Activated T-cell treated with anti-CD3 and anti-CD28 coated beads, Interleukin-2, amount 50 U/mL, for 72 hours (primary cell): ENCODE measurements at regions not wholly inside any gene's neighbourhood (a gene's known extent, or its start where the extent isn't known, plus 50 kb on each side); places are given as distances from the start of the nearest gene placed in this dataset.
A peak's percentile ranks its signal among the peaks of the same experiment; 100 is the strongest.

Experiments
- ATAC-seq, 2 donors: fragments of 150-1000 bp; cut with Tn5 transposase; replicated peaks in 1 of 2; 2 replicates each; pipeline ENCODE4 v1.10.0; 2021; ENCODE audit warnings: moderate library complexity in 2 of 2, mild to moderate bottlenecking in 1 of 2
- DNase-seq, 2 donors: peaks; one replicate each; pipeline ENCODE4 v3.0.0; 2021 to 2022; ENCODE audit warnings: mixed read lengths in 1 of 2
- H3K27ac Mint-ChIP-seq: one replicate; pipeline ENCODE4 v1.8.0; 2022; ENCODE audit warnings: mild to moderate bottlenecking, moderate library complexity, mixed read lengths
- H3K27me3 Mint-ChIP-seq: one replicate; pipeline ENCODE4 v1.8.0; 2022; ENCODE audit warnings: low read depth, mixed read lengths
- H3K36me3 Mint-ChIP-seq, 2 donors: one replicate each; pipeline ENCODE4 v1.8.0; 2022; ENCODE audit warnings: mixed read lengths in 2 of 2, mild to moderate bottlenecking in 1 of 2; ENCODE audit not compliant: insufficient read depth in 2 of 2
- H3K4me1 Mint-ChIP-seq: one replicate; pipeline ENCODE4 v1.8.0; 2022; ENCODE audit warnings: low read depth, mixed read lengths
- H3K4me3 Mint-ChIP-seq, 2 donors: one replicate each; pipeline ENCODE4 v1.8.0; 2022; ENCODE audit warnings: mild to moderate bottlenecking in 2 of 2, mixed read lengths in 2 of 2, moderate library complexity in 2 of 2
- H3K9me3 Mint-ChIP-seq, 2 donors: one replicate each; pipeline ENCODE4 v1.8.0; 2022; ENCODE audit warnings: mixed read lengths in 2 of 2

DNA sequence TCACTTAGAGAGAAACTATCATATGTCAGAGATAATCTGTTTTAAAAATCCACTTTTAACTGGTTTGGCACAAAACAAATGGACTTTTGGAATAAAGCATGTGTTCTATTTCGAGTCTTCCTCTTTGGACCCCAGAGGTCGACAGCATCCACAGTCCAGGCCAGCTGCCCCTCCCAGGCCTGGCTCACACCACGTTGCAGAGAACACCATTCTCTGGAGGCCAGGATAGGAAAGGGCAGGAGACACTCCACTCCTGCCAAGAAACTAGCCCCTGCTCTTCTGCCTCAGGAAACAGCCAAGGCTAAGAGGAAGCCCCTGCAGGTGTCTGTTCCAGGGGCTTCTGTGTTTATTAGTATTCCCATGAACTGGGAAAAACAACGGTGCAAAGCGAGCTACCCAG is 456.6 kb upstream of the ID2 start:
- no peak overlapping the region for H3K4me3 Mint-ChIP-seq
- no peaks in the 10 kb centered on the region for H3K36me3 Mint-ChIP-seq
- no peaks in the 10 kb centered on the region for H3K9me3 Mint-ChIP-seq
- no peak for ATAC-seq
- peaks cover 11% of the 10 kb centered on the region for H3K4me1 Mint-ChIP-seq
- H3K27ac Mint-ChIP-seq = no peak overlapping the region
- H3K27me3 Mint-ChIP-seq = no peaks in the 10 kb centered on the region
- no peak for DNase-seq

DNA sequence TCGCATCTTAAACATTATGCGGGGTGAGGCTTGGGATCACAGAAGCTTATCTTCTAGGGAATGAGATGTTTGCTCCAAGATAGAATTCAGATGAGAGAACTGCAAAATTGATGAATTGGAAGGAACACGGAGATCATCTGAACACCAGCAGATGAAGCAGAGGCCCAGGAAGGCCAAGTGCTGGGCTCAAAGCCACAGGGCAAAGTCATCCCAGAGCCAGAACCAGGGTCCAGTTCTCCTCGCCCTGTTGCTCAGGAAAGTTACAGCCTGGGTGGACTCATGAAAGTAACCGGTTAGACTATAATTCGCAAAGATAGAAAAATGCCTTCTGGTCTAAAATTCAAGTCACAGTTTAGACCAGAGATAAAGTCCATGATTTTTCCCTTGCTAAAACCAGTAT is 456.1 kb upstream of the ID2 start:
- H3K4me1 Mint-ChIP-seq = peaks cover 16% of the 10 kb centered on the region
- H3K27me3 Mint-ChIP-seq = no peaks in the 10 kb centered on the region
- DNase-seq (no peak), ATAC-seq (no peak)
- H3K27ac Mint-ChIP-seq = no peak overlapping the region
- no peak overlapping the region for H3K4me3 Mint-ChIP-seq
- H3K36me3 Mint-ChIP-seq = no peaks in the 10 kb centered on the region
- no peaks in the 10 kb centered on the region for H3K9me3 Mint-ChIP-seq

DNA sequence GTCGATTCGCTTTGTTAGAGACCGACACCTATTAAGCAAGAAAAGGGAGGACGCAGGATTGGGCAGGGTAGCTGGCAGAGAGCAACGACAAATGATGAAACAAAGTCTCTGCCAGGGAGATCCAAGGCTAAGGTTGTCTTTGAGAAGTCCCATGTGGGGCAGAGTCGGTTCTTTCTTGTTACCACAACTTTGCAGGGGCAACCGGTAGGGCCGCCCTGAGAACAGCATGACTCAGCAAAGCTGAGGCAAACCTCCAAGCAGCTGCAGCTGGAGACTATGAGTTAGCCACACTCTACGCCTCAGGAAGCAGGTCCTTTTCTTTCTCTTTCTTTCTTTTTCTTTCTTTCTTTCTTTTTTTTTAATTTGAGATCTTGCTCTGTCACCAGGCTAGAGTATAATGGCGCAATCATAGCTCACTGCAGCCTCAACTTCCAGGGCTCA is 452.3 kb upstream of the ID2 start:
- peaks cover 4% of the 10 kb centered on the region for H3K27me3 Mint-ChIP-seq
- H3K4me1 Mint-ChIP-seq = peaks cover 24% of the 10 kb centered on the region
- H3K36me3 Mint-ChIP-seq = no peaks in the 10 kb centered on the region
- H3K4me3 Mint-ChIP-seq = peak overlapping the region; percentile 43 to 73
- ATAC-seq (peak; percentile 91 to 97), DNase-seq (peak; percentile 52 to 58)
- peak overlapping the region; percentile 78 for H3K27ac Mint-ChIP-seq
- no peaks in the 10 kb centered on the region for H3K9me3 Mint-ChIP-seq

DNA sequence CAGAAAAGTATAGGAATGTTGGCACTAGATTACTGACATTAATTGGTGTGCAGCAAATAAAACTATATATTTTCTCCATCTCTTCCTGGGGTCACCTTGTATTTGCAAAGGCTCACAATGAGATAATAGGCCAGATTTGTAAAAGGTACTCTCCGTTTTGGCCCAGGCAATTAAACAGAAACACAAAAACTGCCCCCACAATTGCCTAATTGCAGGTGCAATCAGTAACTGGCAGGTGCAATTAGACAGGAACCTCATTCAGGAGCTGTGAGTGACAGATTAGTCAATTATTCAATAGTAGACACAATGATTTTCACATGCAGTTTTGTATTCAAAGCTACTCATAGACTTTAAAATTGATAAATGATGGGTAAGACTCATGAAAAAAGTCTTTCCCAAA is 451.4 kb upstream of the ID2 start:
- H3K4me3 Mint-ChIP-seq = no peak overlapping the region
- DNase-seq = no peak
- H3K27ac Mint-ChIP-seq = no peak overlapping the region
- H3K36me3 Mint-ChIP-seq = no peaks in the 10 kb centered on the region
- no peak for ATAC-seq
- peaks cover 32% of the 10 kb centered on the region for H3K4me1 Mint-ChIP-seq
- peaks cover 13% of the 10 kb centered on the region for H3K27me3 Mint-ChIP-seq
- no peaks in the 10 kb centered on the region for H3K9me3 Mint-ChIP-seq

DNA sequence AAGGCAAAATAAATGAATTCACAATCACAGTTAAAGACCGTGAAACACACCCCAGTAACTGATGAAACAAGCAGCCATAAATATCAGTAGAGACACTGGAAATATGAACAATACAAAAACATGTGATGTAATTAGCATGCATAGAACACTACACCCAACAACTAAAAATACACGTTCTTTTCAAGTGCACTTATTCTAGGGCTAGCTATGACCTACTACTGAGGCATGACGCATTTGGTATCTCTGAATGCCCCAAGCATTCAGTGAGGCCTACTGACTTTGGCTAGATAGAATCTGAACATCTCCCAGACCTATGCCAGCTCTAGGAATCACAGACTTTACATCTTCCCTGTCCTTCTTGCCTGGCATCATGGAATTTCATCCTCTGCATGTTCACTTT is 450.0 kb upstream of the ID2 start:
- Mint-ChIP-seq H3K9me3 (no peaks in the 10 kb centered on the region), H3K27ac (no peak overlapping the region), H3K4me3 (no peak overlapping the region), H3K36me3 (no peaks in the 10 kb centered on the region), H3K4me1 (peaks cover 32% of the 10 kb centered on the region), H3K27me3 (peaks cover 27% of the 10 kb centered on the region)
- no peak for DNase-seq
- no peak for ATAC-seq

DNA sequence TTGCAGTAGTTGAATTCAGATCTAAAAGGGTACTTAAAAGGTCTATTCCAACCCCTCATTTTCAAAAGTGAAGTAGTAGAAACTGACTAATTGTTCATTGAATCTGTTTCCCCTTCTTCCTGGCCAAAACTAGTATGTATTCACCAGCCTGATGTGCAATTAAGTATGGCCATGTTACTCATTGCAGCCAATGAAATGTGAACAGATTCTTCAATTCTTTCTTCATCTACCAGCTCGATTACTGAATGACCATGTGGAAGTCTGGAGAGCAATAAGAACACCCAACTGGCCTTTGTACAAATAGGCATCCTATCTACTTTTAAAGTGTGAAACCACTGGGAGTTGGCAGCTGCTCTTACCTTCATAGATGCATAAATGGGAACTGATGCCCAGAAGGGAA is 449.0 kb upstream of the ID2 start:
- H3K27me3 Mint-ChIP-seq = peaks cover 32% of the 10 kb centered on the region
- peaks cover 32% of the 10 kb centered on the region for H3K4me1 Mint-ChIP-seq
- H3K27ac Mint-ChIP-seq = no peak overlapping the region
- H3K36me3 Mint-ChIP-seq = no peaks in the 10 kb centered on the region
- ATAC-seq (no peak), DNase-seq (no peak)
- H3K9me3 Mint-ChIP-seq = no peaks in the 10 kb centered on the region
- no peak overlapping the region for H3K4me3 Mint-ChIP-seq

DNA sequence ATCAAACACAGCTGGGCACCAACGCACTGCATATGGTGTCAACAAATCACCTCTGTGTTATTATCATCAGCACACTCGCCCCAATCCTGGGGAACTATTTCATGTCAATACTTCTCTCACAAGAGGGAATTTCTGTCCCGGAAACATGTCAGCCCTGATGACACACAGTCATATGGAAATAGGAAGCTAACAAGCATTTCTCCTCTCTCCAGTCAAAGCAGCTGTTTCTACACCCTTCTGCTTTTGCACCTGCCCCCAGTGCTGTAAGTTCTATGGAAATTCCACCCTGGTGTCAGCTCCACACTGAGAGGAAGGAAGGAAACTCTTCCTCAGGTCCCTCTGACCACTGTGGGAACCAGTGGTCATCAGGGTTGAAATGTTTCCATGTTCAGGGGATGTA is 447.6 kb upstream of the ID2 start:
- H3K27me3 Mint-ChIP-seq = peaks cover 32% of the 10 kb centered on the region
- ATAC-seq (no peak), DNase-seq (no peak)
- no peaks in the 10 kb centered on the region for H3K36me3 Mint-ChIP-seq
- no peak overlapping the region for H3K4me3 Mint-ChIP-seq
- no peaks in the 10 kb centered on the region for H3K9me3 Mint-ChIP-seq
- no peak overlapping the region for H3K27ac Mint-ChIP-seq
- H3K4me1 Mint-ChIP-seq = peaks cover 39% of the 10 kb centered on the region

DNA sequence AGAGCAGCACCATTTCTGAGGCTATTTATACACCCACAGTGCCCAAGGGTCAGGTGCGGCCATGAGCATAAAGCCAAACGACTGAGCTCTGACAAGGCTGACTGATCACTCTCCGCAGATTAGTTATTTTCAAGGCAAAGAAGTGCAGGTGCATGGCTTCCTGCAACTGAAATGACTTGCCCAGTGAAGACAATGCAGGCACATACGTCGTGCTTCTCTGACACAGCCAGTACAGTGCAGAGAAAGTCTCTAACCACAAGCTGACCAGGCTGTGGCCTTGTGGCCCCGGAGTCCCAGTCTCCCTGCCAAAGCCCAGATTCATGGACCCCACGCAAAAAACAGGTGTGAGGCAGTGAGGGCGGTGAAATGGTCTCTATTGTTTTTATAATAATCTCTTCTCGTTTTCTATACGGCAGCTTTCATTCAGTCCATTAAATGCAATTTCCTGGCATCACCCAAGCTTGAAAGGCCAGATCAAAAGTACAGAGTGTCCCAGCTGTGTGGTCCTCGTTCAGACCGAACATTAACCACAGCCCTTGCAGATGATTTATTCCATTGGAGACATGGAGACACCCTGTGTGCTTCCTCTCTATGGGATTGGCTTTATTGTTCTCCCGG is 447.0 kb upstream of the ID2 start:
- H3K36me3 Mint-ChIP-seq = no peaks in the 10 kb centered on the region
- no peak overlapping the region for H3K4me3 Mint-ChIP-seq
- no peak for DNase-seq
- H3K27me3 Mint-ChIP-seq = peaks cover 32% of the 10 kb centered on the region
- peaks cover 39% of the 10 kb centered on the region for H3K4me1 Mint-ChIP-seq
- H3K27ac Mint-ChIP-seq = no peak overlapping the region
- no peak for ATAC-seq
- H3K9me3 Mint-ChIP-seq = no peaks in the 10 kb centered on the region

DNA sequence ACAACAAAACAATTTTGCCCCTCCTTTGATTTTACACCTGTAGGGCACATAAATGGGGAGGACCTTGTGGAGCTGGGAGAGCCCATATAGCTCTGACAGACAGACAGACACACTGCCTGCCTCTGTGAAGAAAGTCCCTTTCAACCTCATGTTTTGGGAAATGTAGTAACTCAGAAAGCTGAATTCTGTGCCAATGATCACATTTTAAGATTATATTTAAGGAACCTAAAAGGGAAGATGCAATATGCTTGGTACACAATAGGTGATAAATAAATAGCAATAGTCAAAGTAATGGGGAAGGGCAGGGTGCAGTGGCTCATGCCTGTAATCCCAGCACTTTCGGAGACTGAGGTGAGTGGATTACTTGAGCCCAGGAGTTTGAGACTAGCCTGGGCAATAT is 446.4 kb upstream of the ID2 start:
- H3K4me1 Mint-ChIP-seq = peaks cover 39% of the 10 kb centered on the region
- H3K27me3 Mint-ChIP-seq = peaks cover 32% of the 10 kb centered on the region
- no peaks in the 10 kb centered on the region for H3K9me3 Mint-ChIP-seq
- no peak overlapping the region for H3K27ac Mint-ChIP-seq
- no peak for ATAC-seq
- no peaks in the 10 kb centered on the region for H3K36me3 Mint-ChIP-seq
- DNase-seq = no peak
- no peak overlapping the region for H3K4me3 Mint-ChIP-seq

DNA sequence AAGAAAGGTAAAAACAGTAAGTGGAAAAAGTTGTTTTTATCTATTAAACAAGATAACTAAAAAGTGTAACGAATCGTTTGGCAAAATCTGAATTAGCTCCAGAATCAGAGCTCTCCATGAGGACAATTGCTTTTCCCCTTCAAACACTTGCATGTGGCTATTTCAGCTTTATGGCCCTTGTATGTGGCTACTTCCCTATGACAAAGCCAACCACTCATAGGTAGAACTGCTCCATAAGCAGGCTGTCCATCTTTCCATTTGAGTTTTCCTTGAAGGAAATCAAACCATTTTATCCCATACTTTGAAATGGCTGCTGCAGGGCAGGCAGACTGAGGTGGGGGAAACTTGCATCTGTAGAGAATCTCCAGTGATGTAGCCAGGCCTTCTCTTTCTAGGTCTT is 445.5 kb upstream of the ID2 start:
- Mint-ChIP-seq H3K27me3 (peaks cover 32% of the 10 kb centered on the region), H3K4me1 (peaks cover 39% of the 10 kb centered on the region), H3K4me3 (no peak overlapping the region), H3K36me3 (no peaks in the 10 kb centered on the region), H3K27ac (no peak overlapping the region), H3K9me3 (no peaks in the 10 kb centered on the region)
- no peak for ATAC-seq
- no peak for DNase-seq

DNA sequence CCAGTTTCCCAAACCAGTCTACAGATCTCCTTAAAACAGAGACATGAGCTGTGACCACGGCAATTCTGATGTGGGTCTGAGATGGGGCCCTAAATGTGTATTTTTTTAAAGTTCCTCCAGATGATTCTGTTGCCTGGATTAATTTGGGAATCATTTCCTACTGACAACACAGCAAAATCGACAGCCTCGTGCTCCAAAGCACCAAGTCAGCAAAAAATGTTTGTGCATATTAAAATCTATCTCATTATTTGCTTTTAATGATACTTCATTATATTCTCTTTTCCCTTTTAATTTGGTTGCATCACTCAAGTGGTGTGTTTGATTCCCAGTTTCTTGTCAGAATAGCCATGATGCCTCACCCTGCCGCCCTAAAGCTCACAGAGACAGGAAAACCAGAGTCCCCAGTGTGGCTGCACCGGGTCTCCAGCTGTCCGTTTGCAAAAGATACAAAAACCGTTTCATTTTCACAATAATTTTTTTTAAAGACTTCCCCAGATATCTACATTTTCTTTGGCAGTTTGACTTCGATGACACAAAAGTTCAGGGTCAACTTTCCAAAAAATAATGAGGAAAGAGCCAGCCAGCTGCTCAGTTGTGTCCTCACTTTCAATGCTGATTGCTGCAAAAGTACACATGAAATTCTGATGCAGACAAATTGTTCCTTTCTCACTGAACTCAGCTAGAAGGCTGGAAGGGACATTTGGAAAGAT is 443.2 kb upstream of the ID2 start:
- peaks cover 4 to 7% of the 10 kb centered on the region in 2 donors for H3K36me3 Mint-ChIP-seq
- no peak overlapping the region for H3K27ac Mint-ChIP-seq

DNA sequence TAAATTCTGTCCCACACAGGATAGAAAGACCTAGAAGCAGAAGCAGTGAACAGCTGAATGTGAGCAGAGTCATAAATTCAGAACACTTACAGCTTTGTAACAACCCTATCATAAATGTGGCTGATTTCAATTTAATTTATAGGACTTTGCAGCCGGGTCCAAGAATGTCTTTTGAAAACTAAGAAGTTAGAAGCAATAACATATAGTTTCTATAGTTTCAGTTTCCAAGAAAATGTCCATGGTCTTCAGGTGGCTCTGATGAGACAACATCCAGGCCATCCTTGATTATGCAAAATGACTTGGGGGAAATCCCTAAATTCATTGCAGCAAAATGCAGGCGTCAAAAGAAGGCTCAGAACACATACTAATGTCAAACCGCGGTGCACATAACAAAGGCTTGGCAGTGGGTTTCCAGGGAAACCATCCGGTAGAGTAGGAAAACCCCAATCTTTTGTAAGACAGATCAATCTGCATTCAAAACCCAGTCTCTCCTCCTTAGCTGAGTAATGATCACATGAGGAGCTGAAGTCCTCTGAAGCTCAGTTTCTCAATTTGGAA is 442.2 kb upstream of the ID2 start:
- Mint-ChIP-seq H3K27me3 (peaks cover 27% of the 10 kb centered on the region), H3K4me1 (peaks cover 35% of the 10 kb centered on the region), H3K4me3 (peak overlapping the region in 1 of 2 donors; percentile 41), H3K9me3 (peaks cover 2 to 5% of the 10 kb centered on the region in 2 donors), H3K36me3 (peaks cover 7 to 17% of the 10 kb centered on the region in 2 donors), H3K27ac (no peak overlapping the region)
- ATAC-seq (peak; percentile 94), DNase-seq (peak; percentile 55 to 64)

More for the DNA sequence above, 443.2 kb upstream of the ID2 start:
- Mint-ChIP-seq H3K27me3 (peaks cover 32% of the 10 kb centered on the region), H3K4me1 (peaks cover 39% of the 10 kb centered on the region), H3K4me3 (peak overlapping the region; percentile 15 to 30), H3K9me3 (peaks cover 2% of the 10 kb centered on the region in 2 donors)
- no peak for DNase-seq
- ATAC-seq = no peak

DNA sequence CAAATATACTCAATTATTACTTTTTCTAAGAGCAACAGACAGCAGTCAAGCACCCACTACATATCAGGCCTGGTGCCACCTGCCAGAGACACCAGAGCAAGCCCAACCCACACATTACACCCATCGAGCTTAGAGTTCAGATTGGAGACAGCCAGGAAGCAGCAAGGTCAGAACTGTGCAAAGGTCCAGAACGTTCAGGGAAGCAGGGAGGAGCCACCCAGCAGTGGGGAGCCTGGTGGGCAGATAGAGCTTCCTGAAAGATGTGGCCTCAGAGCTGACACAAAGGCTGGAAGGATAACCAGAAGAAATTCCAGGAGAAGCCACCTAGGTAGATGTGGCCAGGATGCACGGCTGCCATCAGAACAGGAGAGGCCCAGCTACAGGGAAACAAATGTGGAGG is 440.5 kb upstream of the ID2 start:
- Mint-ChIP-seq H3K4me3 (no peak overlapping the region), H3K36me3 (peaks cover 9 to 30% of the 10 kb centered on the region in 2 donors), H3K9me3 (peaks cover 10 to 14% of the 10 kb centered on the region in 2 donors), H3K4me1 (peaks cover 26% of the 10 kb centered on the region), H3K27me3 (peaks cover 11% of the 10 kb centered on the region), H3K27ac (no peak overlapping the region)
- DNase-seq = no peak
- no peak for ATAC-seq
